SU-DHL-6 (cell line): ENCODE measurements at regions not wholly inside any gene's neighbourhood (a gene's known extent, or its start where the extent isn't known, plus 50 kb on each side); places are given as distances from the start of the nearest gene placed in this dataset.

Experiments
- H2AFZ ChIP-seq: fragments of 200-600 bp; sonication (generic); 2 replicates; pipeline ENCODE4 v1.6.1; 2014; ENCODE audit warnings: low read depth, mild to moderate bottlenecking, moderate library complexity, mixed read lengths, antibody characterized with exemption, low read length; ENCODE audit not compliant: severe bottlenecking
- H3F3A ChIP-seq: fragments of 200-600 bp; shearing (Covaris generic); 2 replicates; pipeline ENCODE4 v1.6.0; 2016; ENCODE audit warnings: antibody characterized with exemption, mild to moderate bottlenecking; ENCODE audit not compliant: insufficient read depth
- H3K27ac ChIP-seq: fragments of 200-600 bp; sonication (generic); 2 replicates; pipeline ENCODE4 v1.5.1; 2016; ENCODE audit warnings: low read depth, mild to moderate bottlenecking, low read length, moderate library complexity, mixed read lengths
- H3K27me3 ChIP-seq: fragments of 200-600 bp; sonication (generic), shearing (Covaris generic); 2 replicates; pipeline ENCODE4 v1.6.0; 2014; ENCODE audit warnings: mild to moderate bottlenecking, low read length
- H3K36me3 ChIP-seq: fragments of 200-600 bp; sonication (generic); 2 replicates; pipeline ENCODE4 v1.6.1; 2014; ENCODE audit warnings: mild to moderate bottlenecking, low read length, mixed read lengths
- H3K4me2 ChIP-seq: fragments of 300-600, 200-600 bp; shearing (Covaris generic), sonication (generic); 2 replicates; pipeline ENCODE4 v1.6.0; 2014; ENCODE audit warnings: low read length, low read depth, mild to moderate bottlenecking; ENCODE audit not compliant: poor library complexity, severe bottlenecking
- H3K4me3 ChIP-seq: fragments of 200-600 bp; sonication (generic); 2 replicates; pipeline ENCODE4 v1.5.1; 2014; ENCODE audit warnings: antibody characterized with exemption, low read length, mild to moderate bottlenecking, mixed read lengths; ENCODE audit not compliant: insufficient read depth, poor library complexity, severe bottlenecking
- H3K79me2 ChIP-seq: fragments of 200-600 bp; sonication (generic); 2 replicates; pipeline ENCODE4 v1.6.1; 2014; ENCODE audit warnings: mild to moderate bottlenecking, low read length, moderate library complexity; ENCODE audit not compliant: insufficient read depth
- H3K9ac ChIP-seq: fragments of 200-600 bp; sonication (generic); 2 replicates; pipeline ENCODE4 v1.7.0; 2014; ENCODE audit warnings: mild to moderate bottlenecking, low read length
- H3K9me2 ChIP-seq: fragments of 200-600 bp; sonication (generic); replicated peaks from 2 replicates; pipeline ENCODE4 v1.6.1; 2014; ENCODE audit warnings: low read length; ENCODE audit not compliant: insufficient read depth
- H3K9me3 ChIP-seq: fragments of 200-600 bp; sonication (generic); 2 replicates; pipeline ENCODE4 v1.6.1; 2014; ENCODE audit warnings: low read length, mixed read lengths; ENCODE audit not compliant: insufficient read depth
- H4K20me1 ChIP-seq: fragments of 200-600 bp; sonication (generic); 2 replicates; pipeline ENCODE4 v1.6.1; 2014; ENCODE audit warnings: low read depth, mild to moderate bottlenecking, antibody characterized with exemption, low read length, moderate library complexity, mixed read lengths
- EZH2phosphoT487 ChIP-seq: fragments of 200-600 bp; sonication (generic), shearing (Covaris generic); conservative IDR thresholded peaks from 2 replicates; pipeline ENCODE4 v1.6.1; 2018; ENCODE audit warnings: mild to moderate bottlenecking, antibody characterized with exemption, low read length, moderate library complexity, mixed read lengths
- TF ChIP-seq, protein P1 (sequence below): fragments of 200-600 bp; sonication (generic); IDR thresholded peaks from one replicate; pipeline ENCODE4 v1.5.1; 2017; ENCODE audit warnings: antibody characterized with exemption, mild to moderate bottlenecking, low read length, moderate library complexity; ENCODE audit not compliant: insufficient read depth, poor library complexity, severe bottlenecking

DNA sequence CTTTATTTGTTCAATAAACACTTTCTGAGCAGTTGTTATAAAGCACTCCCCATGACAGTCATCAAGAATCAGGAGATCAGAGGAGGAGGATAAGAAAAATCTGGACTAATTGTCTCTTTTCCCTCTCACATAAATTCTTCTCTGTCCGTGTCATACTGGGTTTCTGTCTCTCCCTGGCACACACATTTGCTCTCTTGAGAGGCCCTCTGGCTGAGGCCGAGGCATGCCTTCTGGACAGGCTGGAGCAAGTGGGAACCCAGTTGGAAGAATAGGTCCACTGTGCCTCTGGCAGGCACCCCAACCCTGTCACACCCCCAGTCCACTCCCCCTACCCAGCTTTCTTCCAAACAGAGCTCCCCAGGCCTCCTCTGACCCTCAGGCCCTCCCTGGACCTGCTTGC lies 315.8 kb downstream of the UACA start:
- H4K20me1 ChIP-seq = no peaks in the 10 kb centered on the region
- H3F3A ChIP-seq = 0 out of 2 replicates have a peak, but pooled peaks cover 8% of the 10 kb centered on the region
- TF ChIP-seq EZH2phosphoT487 = no peak
- TF ChIP-seq, protein P1, sequence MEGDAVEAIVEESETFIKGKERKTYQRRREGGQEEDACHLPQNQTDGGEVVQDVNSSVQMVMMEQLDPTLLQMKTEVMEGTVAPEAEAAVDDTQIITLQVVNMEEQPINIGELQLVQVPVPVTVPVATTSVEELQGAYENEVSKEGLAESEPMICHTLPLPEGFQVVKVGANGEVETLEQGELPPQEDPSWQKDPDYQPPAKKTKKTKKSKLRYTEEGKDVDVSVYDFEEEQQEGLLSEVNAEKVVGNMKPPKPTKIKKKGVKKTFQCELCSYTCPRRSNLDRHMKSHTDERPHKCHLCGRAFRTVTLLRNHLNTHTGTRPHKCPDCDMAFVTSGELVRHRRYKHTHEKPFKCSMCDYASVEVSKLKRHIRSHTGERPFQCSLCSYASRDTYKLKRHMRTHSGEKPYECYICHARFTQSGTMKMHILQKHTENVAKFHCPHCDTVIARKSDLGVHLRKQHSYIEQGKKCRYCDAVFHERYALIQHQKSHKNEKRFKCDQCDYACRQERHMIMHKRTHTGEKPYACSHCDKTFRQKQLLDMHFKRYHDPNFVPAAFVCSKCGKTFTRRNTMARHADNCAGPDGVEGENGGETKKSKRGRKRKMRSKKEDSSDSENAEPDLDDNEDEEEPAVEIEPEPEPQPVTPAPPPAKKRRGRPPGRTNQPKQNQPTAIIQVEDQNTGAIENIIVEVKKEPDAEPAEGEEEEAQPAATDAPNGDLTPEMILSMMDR = no peak
- peak overlapping the region; percentile 58 for H3K27ac ChIP-seq
- H3K4me2 ChIP-seq = peak overlapping the region; percentile 50
- no peaks in the 10 kb centered on the region for H3K27me3 ChIP-seq
- no peaks in the 10 kb centered on the region for H3K9me3 ChIP-seq
- peak overlapping the region; percentile 44 for H3K9ac ChIP-seq
- H3K36me3 ChIP-seq = no peaks in the 10 kb centered on the region
- no peak overlapping the region for H3K4me3 ChIP-seq
- H2AFZ ChIP-seq = peak overlapping the region; percentile 4
- no peaks in the 10 kb centered on the region for H3K9me2 ChIP-seq
- no peaks in the 10 kb centered on the region for H3K79me2 ChIP-seq

DNA sequence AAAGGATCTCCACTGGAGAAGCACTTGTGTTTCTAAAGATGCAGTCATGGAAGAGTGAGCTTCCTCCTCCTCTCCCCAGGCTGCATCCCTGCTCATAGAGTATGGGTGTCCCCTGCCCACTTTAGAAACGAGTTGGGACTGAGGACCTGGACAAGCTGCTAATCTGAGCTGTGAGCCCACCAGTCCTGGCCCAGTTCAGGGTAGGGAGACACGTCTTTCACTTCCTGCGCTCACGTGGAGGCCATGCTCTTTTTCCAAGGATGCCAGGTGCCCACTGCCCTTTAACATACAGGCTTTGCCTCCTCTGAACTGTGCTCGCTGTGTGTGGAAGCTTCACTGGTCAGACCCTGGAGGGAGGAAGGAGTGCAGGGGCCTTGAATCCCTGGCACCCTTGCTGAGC lies 316.3 kb downstream of the UACA start:
- Histone ChIP-seq H4K20me1 (no peaks in the 10 kb centered on the region), H2AFZ (no peak overlapping the region), H3K9me3 (no peaks in the 10 kb centered on the region), H3K79me2 (no peaks in the 10 kb centered on the region), H3F3A (0 out of 2 replicates have a peak, but pooled peaks cover 8% of the 10 kb centered on the region), H3K4me3 (no peak overlapping the region), H3K27me3 (no peaks in the 10 kb centered on the region), H3K9ac (peak overlapping the region; percentile 44; the same call in 1 of the 2 replicates), H3K9me2 (no peaks in the 10 kb centered on the region), H3K27ac (no peak overlapping the region), H3K36me3 (no peaks in the 10 kb centered on the region), H3K4me2 (no peak overlapping the region)
- TF ChIP-seq, protein P1 = no peak
- no peak for TF ChIP-seq EZH2phosphoT487

DNA sequence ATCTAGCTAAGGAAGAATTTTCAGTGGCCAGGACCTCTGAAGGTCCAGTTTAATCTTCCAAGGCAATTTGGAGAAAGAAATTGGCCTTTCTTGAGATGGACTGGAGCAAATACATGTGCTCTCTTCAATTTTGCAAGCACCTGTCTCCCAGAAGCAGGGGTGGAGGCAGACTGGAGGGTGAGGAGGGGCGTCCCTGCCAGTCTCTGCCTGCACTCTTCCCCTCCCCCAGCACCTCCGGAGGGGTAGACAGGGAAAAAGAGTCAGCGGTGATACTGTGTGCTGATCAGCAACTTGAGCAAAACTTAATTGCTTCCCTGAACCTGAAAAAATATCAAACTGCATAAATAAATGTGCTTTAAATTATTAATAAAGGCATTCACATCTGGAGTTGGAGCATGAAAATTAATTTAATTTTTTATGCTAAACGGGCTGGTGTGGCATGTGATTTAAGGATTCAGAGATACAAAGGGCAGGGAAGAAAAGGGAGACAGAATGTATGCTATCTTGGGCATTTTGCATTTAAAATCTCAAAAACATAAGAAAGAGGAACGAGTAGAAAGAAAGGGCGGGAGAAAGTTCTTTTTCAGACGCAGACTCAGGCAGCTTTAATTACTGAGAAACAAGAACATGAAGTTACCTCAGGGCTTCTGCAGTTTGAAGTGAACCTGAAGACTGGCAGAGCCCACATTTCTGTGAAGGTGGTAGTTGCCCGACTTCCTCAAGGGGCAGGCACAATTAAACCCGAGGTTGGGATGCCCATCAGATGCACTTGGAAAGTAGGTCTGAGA lies 319.7 kb downstream of the UACA start:
- H3F3A ChIP-seq = 0 out of 2 replicates have a peak, but pooled peaks cover 8% of the 10 kb centered on the region
- no peaks in the 10 kb centered on the region for H3K9me2 ChIP-seq
- H3K4me3 ChIP-seq = no peak overlapping the region
- H3K27ac ChIP-seq = no peak overlapping the region
- H3K36me3 ChIP-seq = no peaks in the 10 kb centered on the region
- no peak overlapping the region for H3K4me2 ChIP-seq
- no peaks in the 10 kb centered on the region for H3K9me3 ChIP-seq
- H2AFZ ChIP-seq = no peak overlapping the region
- no peaks in the 10 kb centered on the region for H3K79me2 ChIP-seq
- H4K20me1 ChIP-seq = no peaks in the 10 kb centered on the region
- TF ChIP-seq, protein P1 = no peak
- TF ChIP-seq EZH2phosphoT487 = no peak
- H3K9ac ChIP-seq = peak overlapping the region; percentile 18; the same call in 1 of the 2 replicates
- no peaks in the 10 kb centered on the region for H3K27me3 ChIP-seq
